ENCODE measurements at regions not wholly inside any gene's neighbourhood (a gene's known extent, or its start where the extent isn't known, plus 50 kb on each side); places are given as distances from the start of the nearest gene placed in this dataset.

- H3K27ac ChIP-seq: no peak overlapping the region
- CTCF ChIA-PET: no interaction called here
- POLR2A ChIA-PET: no interaction called here
- ATAC-seq (no peak), FAIRE-seq (no peak), DNase-seq (ENCODE audit: low read depth in 1 of 2, low spot score in 1 of 2) (no peak)
- H3K9me3 ChIP-seq: no peaks in the 10 kb centered on the region
- TF ChIP-seq FOXS1 (CRISPR knock-in tag; IDR thresholded peaks at IDR 0.05) (no peak), HDAC2 (IDR thresholded peaks at IDR 0.05) (no peak), BHLHE40 (IDR thresholded peaks at IDR 0.05; ENCODE audit: low read depth, low read length) (no peak)
- TF ChIP-seq, protein P1, sequence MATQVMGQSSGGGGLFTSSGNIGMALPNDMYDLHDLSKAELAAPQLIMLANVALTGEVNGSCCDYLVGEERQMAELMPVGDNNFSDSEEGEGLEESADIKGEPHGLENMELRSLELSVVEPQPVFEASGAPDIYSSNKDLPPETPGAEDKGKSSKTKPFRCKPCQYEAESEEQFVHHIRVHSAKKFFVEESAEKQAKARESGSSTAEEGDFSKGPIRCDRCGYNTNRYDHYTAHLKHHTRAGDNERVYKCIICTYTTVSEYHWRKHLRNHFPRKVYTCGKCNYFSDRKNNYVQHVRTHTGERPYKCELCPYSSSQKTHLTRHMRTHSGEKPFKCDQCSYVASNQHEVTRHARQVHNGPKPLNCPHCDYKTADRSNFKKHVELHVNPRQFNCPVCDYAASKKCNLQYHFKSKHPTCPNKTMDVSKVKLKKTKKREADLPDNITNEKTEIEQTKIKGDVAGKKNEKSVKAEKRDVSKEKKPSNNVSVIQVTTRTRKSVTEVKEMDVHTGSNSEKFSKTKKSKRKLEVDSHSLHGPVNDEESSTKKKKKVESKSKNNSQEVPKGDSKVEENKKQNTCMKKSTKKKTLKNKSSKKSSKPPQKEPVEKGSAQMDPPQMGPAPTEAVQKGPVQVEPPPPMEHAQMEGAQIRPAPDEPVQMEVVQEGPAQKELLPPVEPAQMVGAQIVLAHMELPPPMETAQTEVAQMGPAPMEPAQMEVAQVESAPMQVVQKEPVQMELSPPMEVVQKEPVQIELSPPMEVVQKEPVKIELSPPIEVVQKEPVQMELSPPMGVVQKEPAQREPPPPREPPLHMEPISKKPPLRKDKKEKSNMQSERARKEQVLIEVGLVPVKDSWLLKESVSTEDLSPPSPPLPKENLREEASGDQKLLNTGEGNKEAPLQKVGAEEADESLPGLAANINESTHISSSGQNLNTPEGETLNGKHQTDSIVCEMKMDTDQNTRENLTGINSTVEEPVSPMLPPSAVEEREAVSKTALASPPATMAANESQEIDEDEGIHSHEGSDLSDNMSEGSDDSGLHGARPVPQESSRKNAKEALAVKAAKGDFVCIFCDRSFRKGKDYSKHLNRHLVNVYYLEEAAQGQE (IDR thresholded peaks at IDR 0.05): no peak
- no peaks in the 10 kb centered on the region for H3K4me1 ChIP-seq
- 47% methylated on average over 6 of the region's 6 CpGs for WGBS (ENCODE audit: missing lambda C conversion rate)
- no peak overlapping the region for H3K4me3 ChIP-seq
- no peak overlapping the region for H3K4me2 ChIP-seq
Observed at GRCh38 chr7:156207306-156207705, 395.0 kb upstream of the SHH start.

DNA sequence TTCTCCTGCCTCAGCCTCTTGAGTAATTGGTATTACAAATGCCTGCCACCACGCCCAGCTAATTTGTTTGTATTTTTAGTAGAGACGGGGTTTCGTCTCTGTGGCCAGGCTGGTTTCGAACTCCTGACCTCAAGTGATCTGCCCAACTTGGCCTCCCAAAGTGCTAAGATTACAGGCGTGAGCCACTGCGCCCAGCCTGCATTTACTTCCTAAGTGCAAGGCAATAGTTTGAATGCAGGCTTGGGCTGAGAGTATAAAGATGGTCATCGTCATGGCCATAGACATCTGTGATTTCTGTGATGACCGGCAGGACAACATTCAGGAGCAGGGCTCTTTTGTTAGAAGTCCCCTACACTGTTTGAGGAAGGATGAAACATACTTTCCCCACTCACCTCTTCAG is 393.9 kb upstream of the SHH start:
- FAIRE-seq (no peak), ATAC-seq (no peak), DNase-seq (ENCODE audit: low read depth in 1 of 2, low spot score in 1 of 2) (no peak)
- 75% methylated on average over 8 of the region's 8 CpGs for WGBS (ENCODE audit: missing lambda C conversion rate)
- ChIA-PET POLR2A (no interaction called here), CTCF (no interaction called here)
- H3K4me3 ChIP-seq: no peak overlapping the region
- no peaks in the 10 kb centered on the region for H3K4me1 ChIP-seq
- H3K27ac ChIP-seq: no peak overlapping the region
- H3K9me3 ChIP-seq: no peaks in the 10 kb centered on the region
- H3K4me2 ChIP-seq: no peak overlapping the region
- TF ChIP-seq BHLHE40 (IDR thresholded peaks at IDR 0.05; ENCODE audit: low read depth, low read length) (no peak), RCOR1 (IDR thresholded peaks at IDR 0.05; ENCODE audit: low read depth, low read length) (no peak), RFX5 (IDR thresholded peaks at IDR 0.05) (no peak), EHF (CRISPR knock-in tag; IDR thresholded peaks at IDR 0.05) (no peak), SREBF2 (IDR thresholded peaks at IDR 0.05) (no peak), HEYL (CRISPR knock-in tag; IDR thresholded peaks at IDR 0.05) (no peak), SMC3 (IDR thresholded peaks at IDR 0.05) (no peak), NFE2L2 (conservative IDR thresholded peaks at IDR 0.05; ENCODE audit: low read length) (no peak), USF2 (IDR thresholded peaks at IDR 0.05) (no peak)

GRCh38 chr7:156204820-156205219 is 392.6 kb upstream of the SHH start:
- Histone ChIP-seq H3K9me3 (no peaks in the 10 kb centered on the region), H3K27ac (no peak overlapping the region), H3K4me3 (no peak overlapping the region), H3K4me2 (no peak overlapping the region), H3K4me1 (no peaks in the 10 kb centered on the region)
- ChIA-PET POLR2A (no interaction called here), CTCF (interaction anchor here (1.0 kb wide), 1 partner anchor 19 kb away, joined by 3 read pairs; no protein-coding TSS in a partner anchor)
- DNase-seq (ENCODE audit: low read depth in 1 of 2, low spot score in 1 of 2) (no peak), ATAC-seq (no peak), FAIRE-seq (no peak)
- WGBS (ENCODE audit: missing lambda C conversion rate): 67% methylated on average over 6 of the region's 6 CpGs
- TF ChIP-seq RAD21 (conservative IDR thresholded peaks at IDR 0.05 in 1 of 2, IDR thresholded peaks at IDR 0.05 in 1 of 2) (no peak), ZSCAN20 (CRISPR knock-in tag; IDR thresholded peaks at IDR 0.05) (no peak), PHF8 (IDR thresholded peaks at IDR 0.05; ENCODE audit: borderline replicate concordance, low read depth) (no peak), HOXB13 (CRISPR knock-in tag; IDR thresholded peaks at IDR 0.05; ENCODE audit: low read depth) (no peak), ELK1 (IDR thresholded peaks at IDR 0.05; ENCODE audit: low read depth, low read length) (no peak), GATA3 (IDR thresholded peaks at IDR 0.05; ENCODE audit: borderline replicate concordance) (no peak), ZNF302 (CRISPR knock-in tag; IDR thresholded peaks at IDR 0.05) (no peak), MYC (IDR thresholded peaks at IDR 0.05; ENCODE audit: borderline replicate concordance, low read length) (no peak), RFX5 (IDR thresholded peaks at IDR 0.05) (no peak), CHD4 (IDR thresholded peaks at IDR 0.05; ENCODE audit: borderline replicate concordance) (no peak), HOXA7 (CRISPR knock-in tag; IDR thresholded peaks at IDR 0.05) (no peak), NR3C1 (IDR thresholded peaks at IDR 0.05) (no peak), NPAS2 (CRISPR knock-in tag; IDR thresholded peaks at IDR 0.05; ENCODE audit: borderline replicate concordance) (no peak), HES2 (IDR thresholded peaks at IDR 0.05) (no peak), USF2 (IDR thresholded peaks at IDR 0.05) (no peak), RARB (CRISPR knock-in tag; IDR thresholded peaks at IDR 0.05) (no peak), POLR2A (IDR thresholded peaks at IDR 0.05; ENCODE audit: low read length) (no peak)
- TF ChIP-seq, protein P2, sequence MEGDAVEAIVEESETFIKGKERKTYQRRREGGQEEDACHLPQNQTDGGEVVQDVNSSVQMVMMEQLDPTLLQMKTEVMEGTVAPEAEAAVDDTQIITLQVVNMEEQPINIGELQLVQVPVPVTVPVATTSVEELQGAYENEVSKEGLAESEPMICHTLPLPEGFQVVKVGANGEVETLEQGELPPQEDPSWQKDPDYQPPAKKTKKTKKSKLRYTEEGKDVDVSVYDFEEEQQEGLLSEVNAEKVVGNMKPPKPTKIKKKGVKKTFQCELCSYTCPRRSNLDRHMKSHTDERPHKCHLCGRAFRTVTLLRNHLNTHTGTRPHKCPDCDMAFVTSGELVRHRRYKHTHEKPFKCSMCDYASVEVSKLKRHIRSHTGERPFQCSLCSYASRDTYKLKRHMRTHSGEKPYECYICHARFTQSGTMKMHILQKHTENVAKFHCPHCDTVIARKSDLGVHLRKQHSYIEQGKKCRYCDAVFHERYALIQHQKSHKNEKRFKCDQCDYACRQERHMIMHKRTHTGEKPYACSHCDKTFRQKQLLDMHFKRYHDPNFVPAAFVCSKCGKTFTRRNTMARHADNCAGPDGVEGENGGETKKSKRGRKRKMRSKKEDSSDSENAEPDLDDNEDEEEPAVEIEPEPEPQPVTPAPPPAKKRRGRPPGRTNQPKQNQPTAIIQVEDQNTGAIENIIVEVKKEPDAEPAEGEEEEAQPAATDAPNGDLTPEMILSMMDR (IDR thresholded peaks at IDR 0.05): no peak
